GM19324 (cell line): ENCODE measurements at regions not wholly inside any gene's neighbourhood (a gene's known extent, or its start where the extent isn't known, plus 50 kb on each side); places are given as distances from the start of the nearest gene placed in this dataset.

Experiments used
- ATAC-seq: cut with Tn5 transposase; IDR thresholded peaks from one replicate; pipeline ENCODE4 v1.9.1; 2021; ENCODE audit warnings: mild to moderate bottlenecking, moderate library complexity; ENCODE audit not compliant: unreplicated experiment, low FRiP score

DNA sequence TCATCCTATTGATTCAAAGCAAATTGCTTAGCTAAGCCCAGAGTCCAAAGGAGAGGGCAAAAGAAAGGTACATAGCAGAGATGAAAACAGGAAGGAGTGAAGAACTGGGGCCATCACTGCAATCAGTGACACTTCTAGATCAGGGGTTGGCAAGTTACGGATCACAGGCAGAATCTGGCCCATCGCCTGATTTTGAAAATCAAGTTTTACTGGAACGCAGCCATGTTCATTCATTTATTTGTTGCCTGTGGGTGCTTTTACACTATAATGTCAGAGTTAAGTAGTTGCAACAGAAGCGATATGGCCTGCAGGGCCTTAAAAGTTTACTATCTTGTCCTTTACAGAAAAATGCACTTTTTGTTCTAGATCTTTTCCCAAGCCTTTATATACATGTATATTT is 271.7 kb upstream of the TOPAZ1 start:
- no peak for ATAC-seq

DNA sequence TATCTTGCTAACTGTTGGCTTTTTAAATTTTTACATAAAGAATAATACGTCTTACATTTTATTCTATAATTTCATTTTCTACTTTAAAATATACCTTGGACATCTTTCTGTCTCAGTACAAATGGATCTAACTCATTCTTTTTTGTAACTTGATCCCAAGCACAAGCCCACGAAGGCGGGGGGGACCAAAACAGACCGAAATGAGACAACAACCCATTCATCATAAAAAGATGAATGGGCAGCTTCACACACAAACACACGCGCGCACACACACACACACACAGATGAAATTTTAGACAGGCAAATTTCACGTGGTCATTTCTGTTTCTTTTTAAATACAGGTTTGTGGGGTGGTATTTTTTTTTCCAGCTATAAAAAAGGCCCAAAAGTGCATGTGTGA is 271.3 kb upstream of the TOPAZ1 start:
- ATAC-seq = no peak

DNA sequence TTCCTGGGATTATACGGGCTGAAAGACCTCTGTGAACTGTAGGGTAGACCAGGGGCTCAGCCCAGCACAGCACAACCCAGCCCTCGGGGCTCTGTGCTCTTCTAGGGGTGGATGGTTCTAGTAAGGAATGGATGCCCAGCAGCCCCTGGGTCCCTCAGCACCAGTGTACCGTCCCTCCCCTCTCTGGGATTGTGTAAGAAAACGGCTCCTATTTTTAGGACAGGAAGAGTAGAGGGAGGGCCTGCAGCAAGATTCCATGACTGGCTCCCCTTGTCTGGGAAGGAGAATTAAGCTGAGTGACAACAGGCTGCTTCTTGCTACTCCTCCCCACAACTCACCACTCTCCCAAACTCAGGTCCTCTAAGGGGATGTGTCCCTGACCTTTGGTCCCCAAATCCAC is 270.8 kb upstream of the TOPAZ1 start:
- ATAC-seq = no peak

DNA sequence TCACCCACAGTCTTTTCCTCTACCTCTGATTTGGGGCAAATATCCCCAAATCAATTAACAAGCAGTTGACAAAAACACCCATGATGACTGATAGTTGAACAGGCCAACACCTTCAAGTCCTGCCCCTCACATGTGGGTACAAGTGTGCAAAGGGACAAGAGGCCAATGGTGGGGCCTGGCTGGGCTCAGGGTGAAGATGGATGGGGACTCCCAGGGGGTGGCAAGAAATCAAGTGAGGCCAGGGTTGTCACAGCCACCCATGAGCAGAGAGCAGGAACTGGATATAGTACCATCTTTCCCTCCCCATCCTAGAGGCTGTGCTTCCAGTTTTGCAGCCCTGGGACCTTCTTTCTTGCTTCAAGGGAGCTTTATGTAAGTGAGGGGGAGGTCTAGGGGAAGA is 270.2 kb upstream of the TOPAZ1 start:
- ATAC-seq = no peak

DNA sequence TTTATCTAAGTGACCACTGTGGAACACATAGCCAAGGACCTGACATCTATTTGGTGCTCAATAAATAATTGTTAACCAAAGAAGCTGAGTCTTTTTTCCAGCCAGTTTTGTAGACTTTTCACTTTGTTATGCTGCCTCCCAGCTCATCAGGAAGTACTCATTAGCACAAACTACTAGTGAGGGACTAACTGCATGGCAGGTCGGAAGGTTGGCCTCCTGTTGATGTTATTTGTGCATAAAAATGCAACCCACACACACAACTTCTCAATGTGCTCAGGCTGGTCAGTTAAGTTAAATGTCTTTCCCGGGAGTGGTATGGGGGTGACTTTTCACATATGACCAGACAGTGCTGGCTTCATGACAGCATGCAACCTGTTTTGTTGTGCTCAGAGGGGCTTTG is 263.0 kb upstream of the TOPAZ1 start:
- no peak for ATAC-seq

DNA sequence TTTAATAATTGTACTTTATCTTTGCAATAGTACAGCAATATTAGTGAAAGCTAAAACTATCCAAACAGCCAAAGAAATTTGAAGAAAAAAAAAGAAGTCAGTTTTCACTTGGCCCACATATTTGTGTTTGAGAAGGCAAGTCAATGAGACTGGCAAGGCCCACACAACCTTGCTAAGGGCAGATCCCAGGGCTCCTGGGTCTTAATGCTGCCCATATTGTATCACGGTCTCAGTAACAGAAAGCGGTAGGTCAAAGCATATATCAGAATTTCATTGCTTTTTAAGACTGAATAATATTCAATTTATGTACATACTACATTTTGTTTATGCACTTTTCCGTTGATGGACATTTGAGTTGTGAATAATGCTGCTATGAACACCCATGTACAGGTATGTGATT is 262.0 kb upstream of the TOPAZ1 start:
- no peak for ATAC-seq

DNA sequence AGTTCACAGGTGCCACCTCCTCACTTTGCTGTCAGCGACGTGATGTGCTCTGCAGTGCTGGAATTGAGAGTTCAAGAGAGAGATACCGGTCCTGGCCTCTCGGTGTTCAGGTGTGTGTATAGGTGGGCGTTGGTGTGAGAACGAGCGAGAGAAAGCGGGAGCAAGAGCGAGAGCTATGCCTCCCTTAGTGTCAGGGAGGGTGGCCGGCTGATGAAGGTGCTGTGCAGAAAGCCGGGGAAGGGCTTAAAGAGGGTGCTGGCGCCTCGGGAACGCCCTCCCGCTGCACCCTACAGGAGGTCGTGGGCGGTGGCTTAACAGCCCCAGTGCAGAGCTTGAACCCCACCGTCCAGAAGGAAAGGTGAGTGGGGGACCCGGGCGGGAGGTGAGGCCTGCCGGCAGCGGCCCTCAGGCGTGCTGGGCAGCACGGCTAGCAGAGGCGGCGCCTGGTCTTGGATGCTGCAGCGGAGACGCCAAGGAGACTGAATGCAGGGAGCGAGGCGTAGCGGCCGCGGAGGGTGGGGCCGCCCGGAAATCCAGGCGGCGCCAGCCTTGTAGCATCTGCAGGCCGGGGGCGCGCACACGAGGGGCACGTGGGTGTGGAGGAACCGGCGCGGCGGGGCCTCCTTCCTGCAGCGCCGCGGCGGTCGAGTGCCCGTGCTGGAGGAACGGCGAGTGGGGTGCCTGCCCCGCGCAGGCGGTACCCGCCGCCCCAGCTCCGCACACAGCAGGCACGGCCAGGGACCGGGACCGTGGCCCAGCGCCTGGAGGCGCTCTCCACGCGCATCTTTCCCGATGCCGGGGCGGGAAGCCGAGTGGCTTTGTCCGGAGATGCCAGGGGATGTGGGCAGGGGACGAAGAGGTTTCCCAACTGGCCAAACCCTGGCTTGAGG is 246.8 kb upstream of the TOPAZ1 start:
- ATAC-seq = no peak

DNA sequence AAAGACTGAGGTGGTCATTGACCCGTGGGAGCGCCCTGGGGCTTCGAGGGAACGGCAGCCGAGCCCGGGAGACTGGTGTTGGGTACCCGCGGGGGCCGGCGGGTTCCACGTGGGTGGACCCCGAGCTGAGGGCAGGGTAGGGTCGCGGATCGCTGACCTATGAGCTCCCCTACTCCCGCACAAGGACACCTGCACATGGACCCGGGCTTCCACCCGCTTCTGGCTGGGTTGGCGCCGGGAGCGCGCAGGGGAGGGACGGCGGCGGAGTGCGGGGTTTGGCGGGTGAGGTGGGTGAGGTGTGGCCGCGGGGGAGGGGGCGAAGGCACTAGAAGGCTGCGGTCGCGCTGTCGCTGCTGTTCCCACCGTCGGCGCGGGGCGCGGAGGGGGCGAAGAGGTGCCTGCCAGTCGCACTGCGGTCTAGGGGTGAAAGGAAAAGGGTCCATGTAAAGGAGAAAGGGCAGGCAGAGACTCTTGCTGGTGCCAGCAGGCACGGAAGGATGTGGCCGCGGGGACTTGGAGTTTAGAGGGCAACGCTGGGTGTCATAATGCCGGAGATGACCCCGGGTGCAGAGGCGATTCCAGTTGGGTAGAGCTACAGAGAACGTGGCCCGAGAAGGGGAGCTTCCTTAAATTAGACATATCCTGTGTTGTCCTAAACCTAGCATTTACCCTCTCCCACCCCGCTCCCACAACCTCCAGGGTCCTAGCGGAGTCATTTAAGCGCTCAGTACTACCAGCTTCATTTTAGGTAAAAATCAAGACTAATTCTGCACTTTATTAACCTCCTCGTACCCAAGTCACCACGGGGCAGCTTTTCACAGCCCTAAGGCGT is 245.9 kb upstream of the TOPAZ1 start:
- no peak for ATAC-seq

DNA sequence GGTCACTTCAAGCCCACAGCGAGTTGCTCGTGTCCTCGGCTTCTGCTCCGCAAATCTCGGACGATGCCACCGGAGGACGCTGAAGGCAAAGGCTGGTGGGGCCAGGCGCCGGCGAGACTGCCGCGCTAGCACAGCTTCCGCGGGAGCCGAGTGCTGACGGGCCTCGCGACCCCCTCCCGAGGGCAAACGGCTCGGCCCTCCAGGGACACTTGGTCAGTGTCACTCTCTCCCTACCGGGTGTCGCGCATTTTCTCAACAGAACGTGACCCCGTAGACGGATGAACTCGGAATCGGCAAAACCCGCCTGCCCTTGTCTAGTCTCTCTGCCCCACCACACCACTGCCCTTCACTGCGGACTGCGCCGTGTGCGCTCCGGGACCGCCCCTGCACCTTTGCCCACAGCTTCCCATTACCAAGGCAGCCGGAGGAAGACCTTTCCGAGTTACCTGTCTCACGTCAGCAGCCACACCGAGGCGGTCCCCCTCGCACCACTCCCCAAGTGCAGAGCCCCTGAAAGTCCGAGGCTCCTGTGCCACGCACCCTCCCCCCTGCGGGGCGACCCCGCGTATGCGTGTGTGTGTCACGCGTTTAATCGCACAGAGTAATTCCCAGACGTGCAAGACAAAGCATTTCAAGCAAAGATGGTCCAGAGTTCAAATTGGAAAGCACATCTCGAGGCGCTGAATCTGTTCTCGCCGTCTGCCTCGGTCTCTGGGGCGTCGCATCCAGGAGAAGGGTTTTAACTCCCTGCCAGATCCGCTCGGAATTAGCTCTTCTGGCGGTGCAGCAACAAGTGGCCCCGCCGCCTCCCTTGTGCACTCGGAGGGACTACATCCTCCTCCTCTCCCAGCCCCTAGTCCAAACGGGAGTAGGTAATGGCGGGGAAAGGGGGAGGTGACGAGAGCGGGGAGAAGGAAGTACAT is 245.0 kb upstream of the TOPAZ1 start:
- no peak for ATAC-seq

DNA sequence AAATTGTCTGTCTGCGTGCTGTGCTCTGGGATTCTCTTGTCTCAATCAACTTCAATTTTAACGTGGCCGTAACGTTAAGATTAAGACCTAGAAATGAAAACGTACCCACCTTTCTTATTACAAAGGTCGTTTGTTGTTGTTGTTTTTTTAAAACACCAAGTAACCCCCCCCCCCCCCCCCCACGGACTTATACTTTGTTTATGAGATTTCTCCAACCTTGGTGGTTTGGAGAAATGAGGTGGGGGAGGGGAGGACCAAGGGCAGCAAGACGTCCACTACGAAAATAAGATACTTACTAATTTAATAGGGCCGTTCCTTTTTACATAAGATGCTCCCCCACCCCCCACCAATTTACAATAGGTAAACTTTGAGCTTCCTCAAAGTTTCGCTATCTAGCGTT is 244.4 kb upstream of the TOPAZ1 start:
- ATAC-seq = no peak

DNA sequence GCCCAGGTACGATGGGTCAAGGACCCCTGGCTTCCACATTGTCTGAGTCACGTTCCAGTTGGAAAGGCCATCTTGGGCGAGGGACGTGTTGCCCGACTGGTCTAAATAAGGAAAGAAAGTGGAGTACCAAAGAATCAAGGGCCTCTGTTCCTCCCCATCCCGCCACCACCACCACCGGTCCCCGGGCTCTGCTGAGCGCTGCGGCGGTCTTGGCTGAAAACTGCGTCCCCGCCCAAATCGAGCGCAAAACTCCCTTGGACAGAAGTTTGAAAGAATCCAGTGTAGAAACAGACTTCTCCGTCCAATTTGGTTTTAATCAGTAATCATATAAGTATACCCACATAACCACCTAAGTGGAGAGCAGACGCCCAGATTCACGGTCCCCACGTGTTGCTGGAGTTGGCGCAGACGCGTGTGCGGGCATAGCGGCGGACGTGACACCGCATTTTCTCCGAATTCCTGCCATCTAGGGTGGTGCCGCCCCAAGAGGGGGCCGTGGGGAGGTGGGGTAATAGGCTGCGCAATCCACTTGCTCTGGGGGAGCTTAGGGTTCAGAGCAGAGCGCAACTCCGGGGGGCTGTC is 243.8 kb upstream of the TOPAZ1 start:
- ATAC-seq = no peak

DNA sequence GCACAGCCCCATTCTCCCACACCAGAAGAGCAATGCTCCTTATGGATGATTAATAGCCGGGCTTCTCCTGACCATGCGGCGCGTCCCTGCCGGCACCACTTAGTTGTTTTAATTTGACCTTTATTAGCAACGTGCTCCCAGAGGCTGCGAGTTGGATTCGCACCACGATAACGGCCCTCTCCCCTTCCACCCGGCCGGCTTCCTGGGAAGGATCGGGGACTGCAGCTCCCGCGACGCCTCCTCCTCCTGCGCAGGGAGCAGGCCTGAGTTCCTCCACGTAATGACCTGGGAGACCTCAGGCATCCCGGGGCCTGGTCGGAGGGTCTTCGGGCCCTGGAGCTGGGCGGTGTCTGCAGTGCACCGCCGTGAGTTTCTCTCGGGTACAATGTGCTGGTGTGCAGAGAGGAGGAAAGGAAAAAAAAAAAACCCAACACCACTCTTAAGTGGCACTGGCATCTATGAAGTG is 243.3 kb upstream of the TOPAZ1 start:
- no peak for ATAC-seq

DNA sequence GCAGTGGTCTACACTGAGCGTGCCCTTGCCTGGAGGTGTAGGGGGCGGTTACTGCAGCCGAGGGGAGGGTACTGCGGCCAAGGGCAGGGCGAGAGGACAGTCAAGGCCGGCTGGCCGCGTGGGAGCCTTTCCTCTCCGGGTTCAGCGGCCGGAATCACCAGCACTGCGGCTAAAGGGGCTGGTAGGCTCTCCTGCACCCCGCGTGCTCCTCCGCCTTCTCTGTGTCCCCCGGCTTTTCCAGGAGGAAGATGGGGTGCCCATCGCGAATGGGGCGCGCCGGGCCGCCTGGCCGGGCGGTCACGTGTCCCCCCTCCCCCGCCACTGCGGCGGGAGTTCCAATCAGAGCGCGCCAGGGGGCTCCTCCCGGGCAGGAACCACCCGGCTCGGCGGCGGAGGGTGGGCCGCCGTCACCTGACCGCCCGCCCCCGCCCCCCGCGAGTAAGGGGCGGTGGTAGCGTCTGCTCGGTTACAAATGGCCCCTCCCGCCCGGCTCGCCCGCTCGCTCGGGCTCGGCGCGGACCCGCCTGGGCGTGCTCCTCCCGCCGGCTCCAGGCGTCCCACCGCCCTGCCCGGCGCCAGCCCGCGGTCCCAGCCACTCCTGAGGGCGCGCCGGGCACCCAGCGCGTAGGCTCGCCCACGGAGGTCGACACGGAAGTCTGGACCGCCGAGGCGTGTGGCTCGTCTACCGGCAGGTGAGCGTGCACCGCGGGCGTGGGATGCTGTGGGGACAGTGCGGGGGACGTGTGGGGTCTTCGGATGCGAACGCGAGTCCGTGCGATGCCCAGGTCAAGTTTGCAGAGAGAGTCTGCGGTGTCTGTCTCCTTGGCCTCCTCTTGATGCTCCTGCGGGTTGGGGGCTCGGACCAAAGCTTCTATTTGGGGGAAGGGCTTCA is 242.6 kb upstream of the TOPAZ1 start:
- no peak for ATAC-seq

DNA sequence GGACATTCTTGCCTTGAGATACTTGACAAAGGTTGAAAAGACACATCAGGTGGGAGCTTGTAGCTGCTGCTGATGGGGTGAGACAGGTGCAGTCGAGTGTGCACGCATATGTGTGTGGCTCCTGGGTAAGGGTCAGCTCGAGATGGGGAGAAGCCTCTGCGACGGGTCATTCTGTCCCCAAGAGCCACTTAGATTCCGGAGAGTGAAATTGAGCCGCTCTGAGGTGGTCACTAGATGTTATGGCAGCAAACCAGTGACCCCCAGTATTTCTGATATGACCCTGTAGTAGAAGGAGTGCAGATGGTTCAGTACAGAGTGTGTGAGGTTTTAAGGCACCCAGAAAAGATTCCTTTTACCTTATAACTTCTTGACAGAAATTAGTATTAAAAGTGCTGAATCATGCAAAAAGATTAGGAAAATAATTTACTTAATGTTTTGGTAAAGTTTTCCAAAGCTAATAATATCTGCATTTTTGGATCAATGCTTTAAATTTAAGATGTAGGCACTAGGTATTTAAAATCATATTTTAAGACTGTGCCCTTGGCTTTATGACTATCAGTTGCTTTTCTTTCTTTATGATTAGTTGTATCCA is 241.9 kb upstream of the TOPAZ1 start:
- ATAC-seq = no peak

DNA sequence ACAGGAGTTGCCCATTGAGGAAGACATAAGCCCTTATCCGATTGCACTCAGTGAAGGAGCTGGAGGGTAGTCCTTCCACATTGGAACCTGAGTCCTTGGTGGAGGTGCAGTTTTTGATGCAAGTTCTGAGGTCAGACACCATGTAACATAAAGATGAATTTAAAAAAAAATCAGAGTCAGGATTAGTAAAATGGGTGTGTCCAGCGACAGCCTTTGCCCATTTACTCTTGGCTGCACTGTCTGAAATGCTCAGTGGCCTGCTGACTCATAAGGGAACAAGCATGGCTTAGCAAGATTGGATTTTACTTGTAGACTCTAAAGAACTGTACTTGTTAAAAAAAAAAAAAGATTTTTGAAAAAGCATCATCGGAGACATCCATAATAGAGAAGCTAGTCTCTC is 241.1 kb upstream of the TOPAZ1 start:
- ATAC-seq = no peak

DNA sequence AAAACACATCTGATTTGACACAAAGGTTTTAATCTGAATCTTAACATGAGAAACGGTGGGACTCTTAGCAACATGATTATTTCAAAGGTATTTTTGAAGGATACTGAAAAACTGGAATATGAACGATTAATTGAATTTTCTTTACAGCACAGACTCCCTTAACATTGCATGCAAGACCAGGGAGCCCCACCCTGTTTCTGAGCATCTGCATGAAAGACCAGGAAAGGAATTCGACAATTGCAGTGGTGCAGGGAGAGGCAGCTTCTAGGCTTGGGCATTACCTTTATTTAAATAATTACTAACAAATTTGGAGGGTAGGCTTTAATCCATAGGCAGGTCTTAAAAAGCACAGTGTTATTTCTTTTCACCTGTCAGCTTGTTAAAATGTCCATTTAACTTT is 240.6 kb upstream of the TOPAZ1 start:
- no peak for ATAC-seq

DNA sequence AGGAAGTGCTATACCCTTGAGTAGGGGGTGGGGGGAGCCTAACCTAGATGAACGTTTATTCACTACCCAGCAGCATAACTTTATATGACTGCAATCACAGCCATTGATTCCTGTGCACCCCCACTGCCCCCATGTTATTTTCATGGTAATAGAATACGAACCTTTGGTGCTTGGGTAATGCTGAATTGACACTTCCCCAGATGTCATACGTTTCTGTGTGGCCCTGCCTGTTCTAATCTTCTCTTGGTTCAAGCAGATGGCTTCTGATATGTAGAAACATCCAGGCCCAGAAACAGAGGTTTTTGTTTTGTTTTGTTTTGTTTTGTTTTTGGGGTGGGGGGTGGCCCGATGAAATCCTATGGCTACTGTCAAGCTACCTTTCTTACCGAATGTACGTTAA is 237.9 kb upstream of the TOPAZ1 start:
- no peak for ATAC-seq

DNA sequence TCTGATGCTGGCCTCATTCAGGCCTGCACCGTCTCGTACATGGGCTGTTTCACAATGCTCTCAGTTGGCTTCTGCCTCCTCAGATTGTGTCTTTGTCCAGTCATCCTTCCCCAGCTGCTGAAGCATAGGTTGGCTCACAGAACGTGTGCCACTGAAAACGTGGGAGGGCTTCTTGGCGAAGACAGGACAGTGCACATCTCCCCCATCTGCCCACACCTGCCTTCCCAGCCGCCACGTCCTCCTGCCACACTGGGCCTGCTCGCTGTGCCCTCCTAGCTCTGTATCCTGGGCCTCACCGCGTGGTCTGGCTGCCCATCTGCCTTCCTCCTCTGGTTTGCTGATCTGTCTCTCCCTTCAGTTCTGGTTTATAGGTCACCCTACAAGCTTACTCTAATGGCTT is 230.0 kb upstream of the TOPAZ1 start:
- ATAC-seq = no peak
